Fibroblast of lung (primary cell): ENCODE measurements at regions not wholly inside any gene's neighbourhood (a gene's known extent, or its start where the extent isn't known, plus 50 kb on each side); places are given as distances from the start of the nearest gene placed in this dataset.

Source experiments
- DNase-seq, 2 donors: peaks; one replicate each; pipeline versions ENCODE4 v3.0.0 to v3.0.0-alpha.2; 2010; ENCODE audit warnings: low read depth in 2 of 2
- H2AFZ ChIP-seq: 2 replicates; pipeline ENCODE4 v1.5.1; 2012; ENCODE audit warnings: low read length, control low read depth, inconsistent platforms
- H3K27ac ChIP-seq: 2 replicates; pipeline ENCODE4 v1.5.1; 2011; ENCODE audit warnings: low read length, control low read depth; ENCODE audit not compliant: insufficient read depth
- H3K27me3 ChIP-seq: 2 replicates; pipeline ENCODE4 v1.5.1; 2011; ENCODE audit warnings: mild to moderate bottlenecking, low read length; ENCODE audit not compliant: control insufficient read depth, insufficient read depth
- H3K36me3 ChIP-seq: 2 replicates; pipeline ENCODE4 v1.5.1; 2011; ENCODE audit warnings: low read length; ENCODE audit not compliant: control insufficient read depth, insufficient read depth
- H3K4me1 ChIP-seq: 2 replicates; pipeline ENCODE4 v1.5.1; 2011; ENCODE audit warnings: low read length; ENCODE audit not compliant: control insufficient read depth, insufficient read depth; ENCODE audit errors: extremely low read depth
- H3K4me2 ChIP-seq: 2 replicates; pipeline ENCODE4 v1.5.1; 2011; ENCODE audit warnings: low read length, control low read depth; ENCODE audit not compliant: insufficient read depth; ENCODE audit errors: extremely low read depth
- H3K4me3 ChIP-seq, 4 experiments: fragments of 200-600 bp in 1 of 4; sonication (generic) in 1 of 4; replicated peaks in 1 of 4; 2 replicates each; pipeline ENCODE4 v1.5.1; 2011 to 2016; ENCODE audit warnings: low read length in 4 of 4, low read depth in 3 of 4, mild to moderate bottlenecking in 3 of 4, control low read depth in 2 of 4, inconsistent platforms in 1 of 4, mixed read lengths in 1 of 4; ENCODE audit not compliant: insufficient read depth in 1 of 4; ENCODE audit errors: control extremely low read depth in 1 of 4
- H3K79me2 ChIP-seq: 2 replicates; pipeline ENCODE4 v1.5.1; 2012; ENCODE audit warnings: mild to moderate bottlenecking, low read length, inconsistent platforms; ENCODE audit not compliant: control insufficient read depth, insufficient read depth
- H3K9ac ChIP-seq: 2 replicates; pipeline ENCODE4 v1.5.1; 2011; ENCODE audit warnings: mild to moderate bottlenecking, low read length, control low read depth; ENCODE audit not compliant: insufficient read depth
- H3K9me3 ChIP-seq: 2 replicates; pipeline ENCODE4 v1.5.1; 2012; ENCODE audit warnings: low read depth, low read length; ENCODE audit not compliant: control insufficient read depth, insufficient read depth
- H4K20me1 ChIP-seq: 2 replicates; pipeline ENCODE4 v1.5.1; 2011; ENCODE audit warnings: low read length; ENCODE audit not compliant: control insufficient read depth, insufficient read depth; ENCODE audit errors: extremely low read depth
- CTCF ChIP-seq, 2 donors: IDR thresholded peaks in 1 of 2; conservative IDR thresholded peaks in 1 of 2; 1 replicate in 1 of 2; 2 replicates in 1 of 2; pipeline ENCODE4 v1.5.1; 2011 to 2012; ENCODE audit warnings: low read length in 2 of 2, control low read depth in 1 of 2, inconsistent platforms in 1 of 2, low read depth in 1 of 2, mild to moderate bottlenecking in 1 of 2
- EZH2 ChIP-seq: IDR thresholded peaks from 2 replicates; pipeline ENCODE4 v1.5.1; 2012; ENCODE audit warnings: low read length, control low read depth, mild to moderate bottlenecking; ENCODE audit errors: missing control alignments

GRCh38 chr4:3818371-3818770, 52.2 kb downstream of the ADRA2C start:
- H3K4me1 ChIP-seq: no peaks in the 10 kb centered on the region
- no peak overlapping the region for H3K9ac ChIP-seq
- no peak overlapping the region for H3K4me3 ChIP-seq
- H3K79me2 ChIP-seq: no peaks in the 10 kb centered on the region
- DNase-seq: no peak
- H2AFZ ChIP-seq: no peak overlapping the region
- no peak for TF ChIP-seq EZH2
- no peak for TF ChIP-seq CTCF (conservative IDR thresholded peaks at IDR 0.05 in 1 of 2, IDR thresholded peaks at IDR 0.05 in 1 of 2; ENCODE audit: low read depth in 1 of 2, low read length in 2 of 2)
- no peaks in the 10 kb centered on the region for H3K9me3 ChIP-seq
- no peaks in the 10 kb centered on the region for H4K20me1 ChIP-seq
- no peaks in the 10 kb centered on the region for H3K27me3 ChIP-seq
- H3K4me2 ChIP-seq: no peak overlapping the region
- H3K27ac ChIP-seq: no peak overlapping the region
- no peaks in the 10 kb centered on the region for H3K36me3 ChIP-seq

GRCh38 chr4:3819210-3819919, 53.2 kb downstream of the ADRA2C start:
- no peaks in the 10 kb centered on the region for H3K4me1 ChIP-seq
- no peak overlapping the region for H3K9ac ChIP-seq
- TF ChIP-seq EZH2: no peak
- TF ChIP-seq CTCF (conservative IDR thresholded peaks at IDR 0.05 in 1 of 2, IDR thresholded peaks at IDR 0.05 in 1 of 2; ENCODE audit: low read depth in 1 of 2, low read length in 2 of 2): no peak
- H3K27ac ChIP-seq: no peak overlapping the region
- no peaks in the 10 kb centered on the region for H3K79me2 ChIP-seq
- H3K27me3 ChIP-seq: no peaks in the 10 kb centered on the region
- DNase-seq: no peak
- H3K36me3 ChIP-seq: no peaks in the 10 kb centered on the region
- H3K4me2 ChIP-seq: no peak overlapping the region
- H3K9me3 ChIP-seq: no peaks in the 10 kb centered on the region
- H2AFZ ChIP-seq: no peak overlapping the region
- H3K4me3 ChIP-seq: no peak overlapping the region
- H4K20me1 ChIP-seq: no peaks in the 10 kb centered on the region

GRCh38 chr4:3820016-3820805, 54.0 kb downstream of the ADRA2C start:
- DNase-seq: no peak
- no peak overlapping the region for H3K4me3 ChIP-seq
- no peak overlapping the region for H2AFZ ChIP-seq
- H3K27ac ChIP-seq: no peak overlapping the region
- H3K4me2 ChIP-seq: no peak overlapping the region
- no peak overlapping the region for H3K9ac ChIP-seq
- H3K4me1 ChIP-seq: no peaks in the 10 kb centered on the region
- H3K36me3 ChIP-seq: no peaks in the 10 kb centered on the region
- H3K9me3 ChIP-seq: no peaks in the 10 kb centered on the region
- TF ChIP-seq EZH2 (no peak), CTCF (conservative IDR thresholded peaks at IDR 0.05 in 1 of 2, IDR thresholded peaks at IDR 0.05 in 1 of 2; ENCODE audit: low read depth in 1 of 2, low read length in 2 of 2) (no peak)
- H3K27me3 ChIP-seq: no peaks in the 10 kb centered on the region
- H3K79me2 ChIP-seq: no peaks in the 10 kb centered on the region
- no peaks in the 10 kb centered on the region for H4K20me1 ChIP-seq
